GM12891 (cell line): ENCODE measurements at regions not wholly inside any gene's neighbourhood (a gene's known extent, or its start where the extent isn't known, plus 50 kb on each side); places are given as distances from the start of the nearest gene placed in this dataset.
"Not testable (repeated sequence)": the region's sequence is repeated elsewhere in the genome, so short reads cannot be mapped to it uniquely, and the experiment has no call there.

ENCODE experiments used
- DNase-seq: peaks from one replicate; pipeline ENCODE4 v3.0.0; 2011; ENCODE audit warnings: low spot score; ENCODE audit not compliant: insufficient read length
- FAIRE-seq: peaks from 2 replicates; lab custom pipeline; 2011; peaks lifted over from hg19 to GRCh38; lab: Jason Lieb, UNC
- PAX5 ChIP-seq: IDR thresholded peaks from 2 replicates; pipeline ENCODE4 v1.6.1; 2011; ENCODE audit warnings: low read length, moderate library complexity, mild to moderate bottlenecking; ENCODE audit not compliant: insufficient read depth, severe bottlenecking
- POLR2A ChIP-seq: IDR thresholded peaks from 2 replicates; pipeline ENCODE4 v1.6.1; 2011; ENCODE audit warnings: low read depth, low read length, control low read depth
- POLR2AphosphoS5 ChIP-seq: IDR thresholded peaks from 2 replicates; pipeline ENCODE4 v1.6.1; 2011; ENCODE audit warnings: low read depth, low read length, control low read depth
- POU2F2 ChIP-seq: IDR thresholded peaks from 2 replicates; pipeline ENCODE4 v1.6.1; 2011; ENCODE audit warnings: low read depth, mild to moderate bottlenecking, control low read depth, low read length, moderate library complexity
- SPI1 ChIP-seq: IDR thresholded peaks from 2 replicates; pipeline ENCODE4 v1.6.1; 2011; ENCODE audit warnings: low read depth, low read length, control low read depth
- TAF1 ChIP-seq: IDR thresholded peaks from 2 replicates; pipeline ENCODE4 v1.6.1; 2011; ENCODE audit warnings: low read depth, low read length, control low read depth

- FAIRE-seq: no peak
- TF ChIP-seq POU2F2: 0 out of 2 replicates have a peak, but pooled peaks have one; percentile 25
- no peak for TF ChIP-seq SPI1
- DNase-seq: no peak
Measured at GRCh38 chr21:35170244-35170643, 121.1 kb upstream of the RUNX1 start.

DNA sequence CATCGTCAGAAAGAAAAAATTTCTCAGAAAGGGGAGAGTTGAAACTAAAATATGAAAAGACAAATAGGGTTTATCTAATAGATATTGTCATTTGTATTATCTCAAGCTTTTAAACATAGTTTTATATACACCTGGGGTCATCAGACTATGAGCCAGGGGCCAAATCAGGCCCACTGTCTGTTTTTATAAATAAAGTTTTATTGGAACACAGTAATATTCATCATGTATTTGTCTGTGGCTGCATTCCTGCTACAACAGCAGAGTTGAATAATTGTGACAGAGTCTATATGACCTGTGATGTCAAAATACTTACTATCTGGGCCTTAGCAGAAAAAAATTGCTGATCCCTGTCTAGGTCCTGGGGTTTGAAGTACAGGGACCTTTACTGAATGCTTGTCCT is 120.5 kb upstream of the RUNX1 start:
- no peak for DNase-seq
- TF ChIP-seq POLR2AphosphoS5: no peak
- TF ChIP-seq POLR2A: no peak
- no peak for TF ChIP-seq PAX5
- TF ChIP-seq SPI1: no peak
- no peak for TF ChIP-seq POU2F2
- no peak for TF ChIP-seq TAF1
- FAIRE-seq: no peak

GRCh38 chr21:35168735-35169134 is 119.6 kb upstream of the RUNX1 start:
- no peak for TF ChIP-seq PAX5
- TF ChIP-seq SPI1: no peak
- TF ChIP-seq POLR2AphosphoS5: no peak
- no peak for TF ChIP-seq POLR2A
- no peak for TF ChIP-seq TAF1
- TF ChIP-seq POU2F2: no peak
- FAIRE-seq (no peak), DNase-seq (no peak)

DNA sequence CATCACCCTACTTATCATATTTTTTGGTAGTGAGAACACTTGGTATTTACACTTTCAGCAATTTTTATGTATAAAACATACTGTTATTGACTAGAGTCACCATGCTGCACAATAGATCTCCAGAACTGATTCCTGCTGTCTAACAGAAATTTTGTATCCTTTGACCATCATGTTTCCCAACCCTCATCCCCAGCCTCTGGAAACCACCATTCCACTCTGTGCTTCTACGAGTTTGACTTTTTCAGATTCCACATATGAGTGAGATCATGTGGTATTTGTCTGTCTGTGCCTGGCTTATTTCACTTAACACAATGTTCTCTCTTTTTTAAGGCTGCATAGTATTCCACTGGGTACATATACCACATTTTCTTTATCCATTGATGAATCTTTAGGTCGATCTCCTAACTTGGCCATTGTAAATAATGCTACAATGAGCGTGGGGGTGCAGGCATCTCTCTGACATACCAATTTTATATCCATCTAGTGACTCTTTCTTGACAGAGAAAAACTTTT is 115.9 kb upstream of the RUNX1 start:
- no peak for TF ChIP-seq POLR2AphosphoS5
- TF ChIP-seq POLR2A: no peak
- TF ChIP-seq TAF1: no peak
- no peak for TF ChIP-seq POU2F2
- FAIRE-seq (no peak), DNase-seq (no peak)

DNA sequence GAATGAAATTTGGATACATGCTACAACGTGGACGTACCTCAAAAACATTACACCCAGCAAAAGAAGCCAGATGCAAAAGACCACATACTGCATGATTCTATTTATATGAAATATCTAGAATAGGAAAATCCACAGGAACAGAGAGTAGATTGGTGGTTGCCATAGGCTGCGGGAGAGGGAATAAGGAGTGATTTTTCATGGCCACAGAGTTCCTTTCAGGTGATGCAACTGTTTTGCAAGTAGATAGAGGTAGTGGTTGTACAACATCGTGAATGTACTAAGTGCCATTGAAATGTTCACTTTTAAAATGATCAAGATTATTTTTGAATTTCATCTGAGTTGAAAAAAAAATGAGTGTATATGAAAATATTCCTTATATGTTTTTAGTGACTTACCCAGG is 115.3 kb upstream of the RUNX1 start:
- TF ChIP-seq POU2F2: no peak
- TF ChIP-seq PAX5: no peak
- no peak for TF ChIP-seq TAF1
- no peak for TF ChIP-seq POLR2A
- no peak for TF ChIP-seq SPI1
- no peak for TF ChIP-seq POLR2AphosphoS5
- DNase-seq (no peak), FAIRE-seq (no peak)

- TF ChIP-seq SPI1 (no peak), TAF1 (no peak)
- DNase-seq: no peak
- FAIRE-seq: no peak
Measured at GRCh38 chr21:35163411-35163810, 114.3 kb upstream of the RUNX1 start.

- TF ChIP-seq POLR2AphosphoS5 (no peak), SPI1 (no peak), POLR2A (no peak), PAX5 (no peak), TAF1 (no peak)
- no peak for FAIRE-seq
- no peak for DNase-seq
Measured at GRCh38 chr21:35162831-35163230, 113.7 kb upstream of the RUNX1 start.

DNA sequence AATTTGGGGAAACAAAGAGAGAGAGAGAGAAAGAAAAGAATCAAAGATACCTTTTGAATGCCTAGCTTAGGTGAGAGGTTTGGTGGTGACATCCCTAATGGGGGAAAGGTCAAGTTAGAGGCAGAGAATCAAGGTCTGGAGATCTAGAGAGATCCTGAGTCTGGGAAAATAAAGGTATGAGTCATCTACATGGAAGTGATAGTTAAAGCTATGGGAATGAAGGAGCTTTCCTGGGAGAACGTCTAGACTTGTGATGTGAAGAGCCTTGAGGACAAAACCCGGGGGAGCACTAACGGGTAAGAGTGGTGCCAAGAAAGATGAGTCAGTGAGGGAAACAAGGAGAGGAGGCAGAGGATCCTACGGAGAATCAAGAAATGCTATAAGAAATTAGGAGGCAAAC is 110.8 kb upstream of the RUNX1 start:
- DNase-seq: no peak
- no peak for FAIRE-seq
- TF ChIP-seq SPI1: no peak
- no peak for TF ChIP-seq PAX5
- no peak for TF ChIP-seq POLR2A
- no peak for TF ChIP-seq POU2F2
- no peak for TF ChIP-seq TAF1
- TF ChIP-seq POLR2AphosphoS5: no peak

DNA sequence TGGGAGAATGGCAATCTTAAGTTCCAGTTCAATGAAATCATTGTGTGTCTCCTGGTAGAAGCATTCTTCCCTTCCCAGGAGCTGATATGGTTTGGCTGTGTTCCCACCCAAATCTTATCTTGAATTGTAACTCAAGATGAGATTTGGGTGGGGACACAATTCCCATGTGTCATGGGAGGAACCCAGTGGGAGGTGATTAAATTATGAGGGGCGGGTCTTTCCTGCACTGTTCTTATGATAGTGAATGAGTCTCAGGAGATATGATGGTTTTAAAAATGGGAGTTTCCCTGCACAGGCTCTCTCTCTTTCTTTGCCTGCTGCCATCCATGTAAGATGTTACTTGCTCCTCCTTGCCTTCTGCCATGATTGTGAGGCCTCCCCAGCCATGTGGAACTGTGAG is 108.3 kb upstream of the RUNX1 start:
- not testable (repeated sequence) for FAIRE-seq, DNase-seq

- TF ChIP-seq TAF1 (no peak), PAX5 (no peak), SPI1 (no peak), POLR2A (no peak), POU2F2 (no peak), POLR2AphosphoS5 (no peak)
- no peak for FAIRE-seq
Measured at GRCh38 chr21:35156293-35157278, 107.5 kb upstream of the RUNX1 start.

More at GRCh38 chr21:35156293-35157278, 107.5 kb upstream of the RUNX1 start:
- no peak for DNase-seq
